Left ventricle myocardium inferior (tissue), 1 donor: ENCODE measurements at regions not wholly inside any gene's neighbourhood (a gene's known extent, or its start where the extent isn't known, plus 50 kb on each side); places are given as distances from the start of the nearest gene placed in this dataset.

ENCODE experiments used
- DNase-seq: peaks from one replicate; pipeline ENCODE4 v3.0.0-alpha.2; 2020
- H3K27ac ChIP-seq: fragments of 200-600 bp; replicated peaks from 2 replicates; pipeline ENCODE4 v1.8.0; 2021
- H3K27me3 ChIP-seq: fragments of 200-600 bp; 2 replicates; pipeline ENCODE4 v1.8.0; 2021; ENCODE audit warnings: low read depth
- H3K36me3 ChIP-seq: fragments of 200-600 bp; 2 replicates; pipeline ENCODE4 v1.8.0; 2021
- H3K4me1 ChIP-seq: fragments of 200-600 bp; 2 replicates; pipeline ENCODE4 v1.8.0; 2021
- H3K4me3 ChIP-seq: fragments of 200-600 bp; 2 replicates; pipeline ENCODE4 v1.8.0; 2021; ENCODE audit warnings: mild to moderate bottlenecking, moderate library complexity
- H3K9me3 ChIP-seq: fragments of 200-600 bp; replicated peaks from 2 replicates; pipeline ENCODE4 v1.8.0; 2021
- intact Hi-C: fragments of 100-400 bp; cut with micrococcal nuclease; formaldehyde crosslinking; loops from one replicate; pipeline ENCODE4 v1.11.0; 2022
- TF ChIP-seq, protein P1 (sequence below): fragments of 200-600 bp; IDR thresholded peaks from 2 replicates; pipeline ENCODE4 v1.8.0; 2021; ENCODE audit warnings: antibody characterized with exemption, mild to moderate bottlenecking, borderline replicate concordance
- donor health status: DM: no; HTN: yes; CAD: no; lungs with severe emphysema.

DNA sequence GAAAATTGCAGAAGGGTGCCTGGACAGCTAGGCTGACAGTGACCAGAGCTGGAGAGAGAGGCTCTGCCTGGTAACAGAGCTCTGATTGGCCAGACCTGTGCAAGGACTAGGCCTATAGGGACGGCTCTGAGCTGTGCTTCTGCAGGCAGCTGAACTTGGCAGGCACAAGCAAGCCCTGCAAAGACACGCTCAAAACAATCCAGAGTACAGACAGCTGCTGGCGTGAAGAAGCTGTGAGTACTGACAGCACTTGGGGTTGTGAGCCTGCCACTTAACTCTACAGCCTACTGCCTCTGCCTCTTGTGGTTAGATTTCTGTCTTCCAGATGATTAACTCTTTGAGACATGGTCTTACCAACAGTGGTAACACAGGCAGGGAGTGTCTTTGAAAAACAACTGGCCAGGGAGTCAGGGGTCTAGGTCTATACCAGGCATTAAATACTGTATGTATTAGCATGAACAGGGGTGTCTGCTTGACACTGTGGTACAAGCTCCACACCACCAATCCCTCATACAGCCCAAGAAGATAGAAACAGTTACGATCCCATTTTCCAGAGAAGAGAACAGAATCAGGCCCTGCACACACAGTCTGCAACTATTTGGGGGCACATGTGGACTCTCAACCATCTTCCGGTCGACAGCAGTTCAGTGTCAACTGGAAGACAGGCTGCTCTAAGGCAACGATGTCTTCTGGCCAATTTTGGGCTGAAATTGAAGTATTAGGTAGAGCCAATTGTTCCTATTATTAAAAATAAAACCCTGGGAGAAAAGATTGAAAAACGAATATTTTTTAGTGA, 568.4 kb downstream of the TNS1 start:
- TF ChIP-seq, protein P1, sequence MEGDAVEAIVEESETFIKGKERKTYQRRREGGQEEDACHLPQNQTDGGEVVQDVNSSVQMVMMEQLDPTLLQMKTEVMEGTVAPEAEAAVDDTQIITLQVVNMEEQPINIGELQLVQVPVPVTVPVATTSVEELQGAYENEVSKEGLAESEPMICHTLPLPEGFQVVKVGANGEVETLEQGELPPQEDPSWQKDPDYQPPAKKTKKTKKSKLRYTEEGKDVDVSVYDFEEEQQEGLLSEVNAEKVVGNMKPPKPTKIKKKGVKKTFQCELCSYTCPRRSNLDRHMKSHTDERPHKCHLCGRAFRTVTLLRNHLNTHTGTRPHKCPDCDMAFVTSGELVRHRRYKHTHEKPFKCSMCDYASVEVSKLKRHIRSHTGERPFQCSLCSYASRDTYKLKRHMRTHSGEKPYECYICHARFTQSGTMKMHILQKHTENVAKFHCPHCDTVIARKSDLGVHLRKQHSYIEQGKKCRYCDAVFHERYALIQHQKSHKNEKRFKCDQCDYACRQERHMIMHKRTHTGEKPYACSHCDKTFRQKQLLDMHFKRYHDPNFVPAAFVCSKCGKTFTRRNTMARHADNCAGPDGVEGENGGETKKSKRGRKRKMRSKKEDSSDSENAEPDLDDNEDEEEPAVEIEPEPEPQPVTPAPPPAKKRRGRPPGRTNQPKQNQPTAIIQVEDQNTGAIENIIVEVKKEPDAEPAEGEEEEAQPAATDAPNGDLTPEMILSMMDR = no peak
- DNase-seq = peak; percentile 86
- H3K27me3 ChIP-seq = no peaks in the 10 kb centered on the region

DNA sequence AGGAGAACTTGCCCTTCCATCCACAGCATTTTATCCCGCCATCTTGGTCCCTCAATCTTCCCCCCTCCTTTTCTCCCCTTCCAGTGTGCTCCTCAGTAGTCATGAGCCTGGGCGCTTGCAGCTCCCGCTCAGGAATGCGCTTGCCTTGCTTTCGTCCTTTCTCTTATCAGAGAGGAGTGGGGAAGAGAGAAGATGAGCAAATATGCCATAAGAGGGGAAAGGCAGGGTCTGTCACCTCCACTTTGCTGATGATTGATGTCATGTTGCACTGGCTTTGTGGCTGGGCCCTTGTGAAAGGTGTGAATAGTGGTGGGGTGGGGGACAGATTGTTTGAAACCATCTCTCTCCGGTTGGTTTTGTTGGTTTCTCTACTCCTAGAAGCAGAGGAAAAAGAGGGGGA, 569.3 kb downstream of the TNS1 start:
- Histone ChIP-seq H3K36me3 (no peaks in the 10 kb centered on the region), H3K27ac (peak overlapping the region; percentile 74), H3K9me3 (no peaks in the 10 kb centered on the region), H3K27me3 (no peaks in the 10 kb centered on the region), H3K4me1 (peaks cover 70% of the 10 kb centered on the region), H3K4me3 (peak overlapping the region; percentile 48)
- DNase-seq = no peak
- TF ChIP-seq, protein P1 = no peak
- intact Hi-C loops = no loop called here

More for the DNA sequence above, 568.4 kb downstream of the TNS1 start:
- Histone ChIP-seq H3K9me3 (no peaks in the 10 kb centered on the region), H3K4me1 (peaks cover 70% of the 10 kb centered on the region), H3K36me3 (no peaks in the 10 kb centered on the region), H3K4me3 (peak overlapping the region; percentile 48), H3K27ac (peak overlapping the region; percentile 74)
- intact Hi-C loops = no loop called here

DNA sequence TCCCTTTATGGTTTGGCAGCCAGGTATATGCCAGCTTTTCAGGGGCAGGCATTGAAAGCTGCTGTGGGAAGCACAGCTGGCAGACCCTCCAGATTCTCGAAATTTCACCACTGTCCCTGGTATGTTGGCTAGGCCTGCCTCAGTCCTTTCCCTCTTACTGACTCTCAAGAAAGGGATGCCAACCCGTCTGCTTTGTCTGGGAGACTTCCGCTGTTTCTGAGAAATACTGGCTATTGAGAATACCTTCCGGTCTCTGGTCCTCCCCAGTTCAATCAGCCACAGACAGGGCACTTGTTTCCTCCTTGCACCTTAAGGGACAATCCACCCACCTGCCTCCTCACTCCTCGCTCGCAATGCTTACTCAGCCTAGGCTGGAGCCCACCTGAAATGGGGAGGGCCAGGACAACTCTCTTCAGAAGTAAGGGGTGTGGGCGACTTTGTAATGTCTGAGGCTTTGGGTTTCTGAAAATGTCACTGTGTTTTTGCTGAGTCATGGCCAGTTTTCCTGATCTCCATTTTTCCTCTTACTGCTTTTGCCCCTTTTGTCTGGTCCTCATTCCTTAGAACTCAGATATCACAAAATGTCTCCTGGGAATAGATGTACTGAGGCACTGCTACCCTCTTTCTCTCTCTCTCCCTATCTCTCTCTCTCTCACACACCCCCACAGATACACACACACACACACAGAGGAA, 571.1 kb downstream of the TNS1 start:
- Histone ChIP-seq H3K4me3 (no peak overlapping the region), H3K27ac (peak overlapping the region; percentile 74), H3K9me3 (no peaks in the 10 kb centered on the region), H3K36me3 (no peaks in the 10 kb centered on the region), H3K4me1 (peaks cover 59% of the 10 kb centered on the region), H3K27me3 (no peaks in the 10 kb centered on the region)
- TF ChIP-seq, protein P1 = no peak
- DNase-seq = no peak
- intact Hi-C loops = no loop called here

DNA sequence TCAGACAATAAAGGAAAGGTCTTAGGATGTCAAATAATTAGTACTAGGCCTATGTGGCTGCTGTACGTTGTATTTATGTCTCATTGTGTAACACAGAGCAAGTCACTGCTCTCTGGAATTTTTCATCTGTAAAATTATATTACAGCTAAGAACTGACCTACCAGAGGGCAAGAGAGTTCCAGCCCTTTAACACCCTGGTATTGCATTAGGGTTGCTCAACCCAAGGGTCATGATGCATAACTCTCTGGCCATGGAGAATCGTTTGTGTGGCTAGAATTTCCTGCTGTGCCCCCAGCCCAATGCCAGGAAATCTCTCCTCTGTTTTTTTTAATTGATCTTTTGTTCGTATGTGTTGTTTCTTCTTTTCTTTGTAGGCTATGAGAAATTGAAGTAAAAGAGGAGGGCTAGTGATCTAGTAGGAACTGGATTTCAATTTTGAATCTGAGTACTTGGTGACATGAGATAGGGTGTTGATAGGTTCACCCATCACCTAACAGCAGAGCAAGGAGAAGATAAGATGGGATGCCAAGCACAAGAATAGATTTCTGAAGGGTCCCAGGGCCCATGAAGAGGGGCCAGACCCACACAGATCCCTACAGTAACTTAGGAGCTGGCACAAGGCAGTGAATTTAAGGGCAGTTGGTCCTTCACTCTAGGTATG, 571.2 kb upstream of the TNP1 start:
- H3K9me3 ChIP-seq = no peaks in the 10 kb centered on the region
- peak overlapping the region; percentile 74 for H3K27ac ChIP-seq
- no peak for DNase-seq
- H3K4me1 ChIP-seq = peaks cover 52% of the 10 kb centered on the region
- TF ChIP-seq, protein P1 = no peak
- H3K4me3 ChIP-seq = no peak overlapping the region
- H3K36me3 ChIP-seq = no peaks in the 10 kb centered on the region
- intact Hi-C loops = no loop called here
- H3K27me3 ChIP-seq = no peaks in the 10 kb centered on the region

DNA sequence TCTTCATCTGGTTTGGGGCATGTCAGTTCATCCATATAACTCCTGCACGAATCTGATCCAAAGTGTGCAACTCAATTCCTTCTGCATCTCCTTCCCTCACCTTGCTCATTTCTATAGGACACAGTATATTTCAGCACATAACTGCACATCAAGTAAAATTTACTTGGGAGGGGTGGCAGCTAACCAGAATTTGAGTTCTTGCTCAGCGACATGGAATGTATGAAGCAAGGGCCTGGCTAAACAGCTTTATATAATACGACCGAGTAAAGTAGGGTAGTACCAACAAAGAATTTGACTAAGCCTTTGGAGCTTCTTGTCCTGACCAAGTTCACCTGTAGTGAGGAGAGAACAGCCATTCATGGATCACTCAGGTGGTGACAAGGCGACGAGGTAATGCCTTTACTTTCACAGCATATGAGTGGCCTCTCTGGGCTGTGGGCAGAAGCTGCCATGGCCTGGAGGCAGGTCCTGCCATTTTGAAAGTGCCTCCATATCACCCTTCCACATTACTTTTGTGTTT, 570.2 kb upstream of the TNP1 start:
- intact Hi-C loops = no loop called here
- no peaks in the 10 kb centered on the region for H3K27me3 ChIP-seq
- TF ChIP-seq, protein P1 = no peak
- peaks cover 7% of the 10 kb centered on the region for H3K36me3 ChIP-seq
- H3K27ac ChIP-seq = no peak overlapping the region
- no peak overlapping the region for H3K4me3 ChIP-seq
- H3K4me1 ChIP-seq = peaks cover 42% of the 10 kb centered on the region
- peaks cover 5% of the 10 kb centered on the region for H3K9me3 ChIP-seq
- no peak for DNase-seq
